ENCODE measurements at regions not wholly inside any gene's neighbourhood (a gene's known extent, or its start where the extent isn't known, plus 50 kb on each side); places are given as distances from the start of the nearest gene placed in this dataset.
A peak's percentile ranks its signal among the peaks of the same experiment; 100 is the strongest.

GRCh38 chr3:193981504-193981903, 154.4 kb upstream of the HES1 start:
- Histone ChIP-seq H3K4me3 (no peak overlapping the region), H3K27ac (replicated peaks in 1 of 4) (no peak overlapping the region), H3K9me3 (no peaks in the 10 kb centered on the region), H3K27me3 (no peaks in the 10 kb centered on the region), H3K4me1 (peaks cover 22 to 39% (median 35%) of the 10 kb centered on the region in 4 donors), H3K36me3 (no peaks in the 10 kb centered on the region)
- DNase-seq (ENCODE audit: extremely low spot score), result peak; percentile 70
- intact Hi-C loops (cut with DNase I), result no loop called here
- no peak for TF ChIP-seq POLR2AphosphoS5 (IDR thresholded peaks at IDR 0.05)
- WGBS, result 95% methylated on average over 3 of the region's 4 CpGs

- Histone ChIP-seq H3K9me3 (no peaks in the 10 kb centered on the region), H3K27me3 (no peaks in the 10 kb centered on the region), H3K4me3 (no peak overlapping the region), H3K36me3 (no peaks in the 10 kb centered on the region), H3K4me1 (peaks cover 24 to 39% (median 38%) of the 10 kb centered on the region in 4 donors), H3K27ac (replicated peaks in 1 of 4) (peak overlapping the region in 1 of 4 donors; percentile 1)
- DNase-seq (ENCODE audit: extremely low spot score), result peak; percentile 93
- intact Hi-C loops (cut with DNase I), result no loop called here
- 30% methylated on average over 6 of the region's 11 CpGs for WGBS
- TF ChIP-seq EP300 (IDR thresholded peaks at IDR 0.05), result no peak
- TF ChIP-seq POLR2AphosphoS5 (IDR thresholded peaks at IDR 0.05), result peak; percentile 47 to 52
Measured at GRCh38 chr3:193982258-193982659, 153.7 kb upstream of the HES1 start.

DNA sequence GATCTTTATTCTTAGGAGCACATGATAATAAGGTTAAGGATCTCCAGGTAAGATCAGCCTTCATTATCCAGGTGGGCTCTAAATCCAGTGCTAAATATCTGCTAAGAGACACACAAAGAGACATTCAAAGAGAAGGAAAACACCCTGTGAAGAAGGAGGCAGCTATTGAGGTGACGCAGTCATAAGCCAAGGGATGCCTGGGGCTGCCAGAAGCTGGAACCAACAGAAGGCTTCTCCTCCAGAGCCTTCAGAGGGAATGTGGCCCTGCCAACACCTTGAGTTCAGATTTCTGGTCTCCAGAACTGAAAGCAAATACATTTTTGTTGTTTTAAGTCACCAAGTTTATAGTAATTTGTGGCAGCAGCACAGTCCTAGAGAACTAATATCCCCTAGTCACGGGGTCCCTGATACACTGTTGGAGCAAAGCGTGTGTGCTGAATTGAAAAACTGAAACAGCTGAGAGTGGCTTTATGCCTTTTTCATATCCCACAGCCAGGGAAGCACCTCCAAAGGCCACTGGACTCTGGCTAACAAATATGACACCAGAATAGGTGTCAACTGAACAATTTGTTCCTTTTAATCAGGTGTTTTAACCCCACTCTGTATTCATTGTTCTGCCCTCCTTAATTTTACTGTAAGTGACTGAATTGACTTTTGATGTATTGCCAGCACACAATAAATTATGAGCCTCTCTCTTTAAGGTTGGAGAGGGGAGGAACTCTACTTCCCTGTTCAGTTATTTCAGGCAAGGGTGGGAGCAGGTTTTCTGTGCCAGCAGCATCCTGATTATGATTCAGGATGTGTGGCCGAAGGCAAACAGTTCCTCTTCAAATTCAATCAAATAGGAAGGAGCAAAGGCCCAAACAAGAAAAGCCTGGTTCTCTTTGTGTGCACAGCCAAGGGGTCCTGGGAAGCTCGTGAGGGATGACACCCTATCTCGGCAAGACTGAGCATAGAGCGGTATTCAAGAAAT, 151.8 kb upstream of the HES1 start:
- intact Hi-C loops (cut with DNase I), result no loop called here
- Histone ChIP-seq H3K36me3 (no peaks in the 10 kb centered on the region), H3K4me3 (no peak overlapping the region)

GRCh38 chr3:193984876-193985275, 151.1 kb upstream of the HES1 start:
- intact Hi-C loops (cut with DNase I), result no loop called here
- H3K27ac ChIP-seq (replicated peaks in 1 of 4), result peak overlapping the region in 1 of 4 donors; percentile 6
- DNase-seq (ENCODE audit: extremely low spot score), result no peak
- no peaks in the 10 kb centered on the region for H3K27me3 ChIP-seq
- H3K36me3 ChIP-seq, result no peaks in the 10 kb centered on the region
- WGBS, result 85% methylated on average over 6 of the region's 6 CpGs
- no peaks in the 10 kb centered on the region for H3K9me3 ChIP-seq
- H3K4me1 ChIP-seq, result peaks cover 26 to 41% (median 40%) of the 10 kb centered on the region in 4 donors
- TF ChIP-seq CTCF (IDR thresholded peaks at IDR 0.05), result no peak
- no peak for TF ChIP-seq EP300 (IDR thresholded peaks at IDR 0.05)
- TF ChIP-seq POLR2AphosphoS5 (IDR thresholded peaks at IDR 0.05), result no peak
- no peak for TF ChIP-seq POLR2A (IDR thresholded peaks at IDR 0.05; ENCODE audit: low read depth)
- no peak overlapping the region for H3K4me3 ChIP-seq

More for the DNA sequence above, 151.8 kb upstream of the HES1 start:
- peak overlapping the region in 2 of 4 donors; percentile 21 to 43 for H3K27ac ChIP-seq (replicated peaks in 1 of 4)
- H3K9me3 ChIP-seq, result no peaks in the 10 kb centered on the region
- peak; percentile 74 for DNase-seq (ENCODE audit: extremely low spot score)
- WGBS, result 78% methylated on average over 7 of the region's 7 CpGs
- H3K4me1 ChIP-seq, result peaks cover 26 to 41% (median 40%) of the 10 kb centered on the region in 4 donors
- no peaks in the 10 kb centered on the region for H3K27me3 ChIP-seq
- no peak for TF ChIP-seq CTCF (IDR thresholded peaks at IDR 0.05)
- TF ChIP-seq POLR2A (IDR thresholded peaks at IDR 0.05; ENCODE audit: low read depth), result no peak
- TF ChIP-seq POLR2AphosphoS5 (IDR thresholded peaks at IDR 0.05), result no peak
- no peak for TF ChIP-seq EP300 (IDR thresholded peaks at IDR 0.05)

GRCh38 chr3:193987186-193987585, 148.8 kb upstream of the HES1 start:
- no peaks in the 10 kb centered on the region for H3K36me3 ChIP-seq

More at GRCh38 chr3:193987186-193987585, 148.8 kb upstream of the HES1 start:
- Histone ChIP-seq H3K9me3 (no peaks in the 10 kb centered on the region), H3K4me3 (no peak overlapping the region), H3K27me3 (no peaks in the 10 kb centered on the region), H3K27ac (replicated peaks in 1 of 4) (no peak overlapping the region), H3K4me1 (peaks cover 20 to 31% (median 28%) of the 10 kb centered on the region in 4 donors)
- peak; percentile 14 for DNase-seq (ENCODE audit: extremely low spot score)
- WGBS, result 31% methylated on average over 5 of the region's 5 CpGs
- intact Hi-C loops (cut with DNase I), result no loop called here
- TF ChIP-seq EP300 (IDR thresholded peaks at IDR 0.05) (no peak), POLR2A (IDR thresholded peaks at IDR 0.05; ENCODE audit: low read depth) (no peak), CTCF (IDR thresholded peaks at IDR 0.05) (no peak), POLR2AphosphoS5 (IDR thresholded peaks at IDR 0.05) (no peak)
